ENCODE measurements at regions not wholly inside any gene's neighbourhood (a gene's known extent, or its start where the extent isn't known, plus 50 kb on each side); places are given as distances from the start of the nearest gene placed in this dataset.

DNA sequence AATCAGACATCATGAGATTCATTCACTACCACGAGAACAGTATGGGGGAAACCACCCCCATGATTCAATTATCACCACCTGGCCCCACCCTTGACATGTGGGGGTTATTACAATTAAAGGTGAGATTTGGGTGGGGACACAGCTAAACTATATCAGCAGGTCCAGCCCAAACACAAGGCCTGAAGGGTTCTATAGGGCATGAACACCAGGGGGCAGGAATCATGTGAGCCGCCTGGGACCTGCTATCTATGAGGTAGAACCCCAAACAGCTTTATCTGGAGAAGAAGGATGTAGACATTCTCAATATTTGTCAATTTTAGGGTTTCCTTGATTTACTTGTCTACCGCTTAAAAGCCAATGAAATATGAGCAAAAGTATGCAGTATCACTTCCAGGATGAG lies 294.9 kb upstream of the DEPDC1 start:
- TF ChIP-seq, protein P1, sequence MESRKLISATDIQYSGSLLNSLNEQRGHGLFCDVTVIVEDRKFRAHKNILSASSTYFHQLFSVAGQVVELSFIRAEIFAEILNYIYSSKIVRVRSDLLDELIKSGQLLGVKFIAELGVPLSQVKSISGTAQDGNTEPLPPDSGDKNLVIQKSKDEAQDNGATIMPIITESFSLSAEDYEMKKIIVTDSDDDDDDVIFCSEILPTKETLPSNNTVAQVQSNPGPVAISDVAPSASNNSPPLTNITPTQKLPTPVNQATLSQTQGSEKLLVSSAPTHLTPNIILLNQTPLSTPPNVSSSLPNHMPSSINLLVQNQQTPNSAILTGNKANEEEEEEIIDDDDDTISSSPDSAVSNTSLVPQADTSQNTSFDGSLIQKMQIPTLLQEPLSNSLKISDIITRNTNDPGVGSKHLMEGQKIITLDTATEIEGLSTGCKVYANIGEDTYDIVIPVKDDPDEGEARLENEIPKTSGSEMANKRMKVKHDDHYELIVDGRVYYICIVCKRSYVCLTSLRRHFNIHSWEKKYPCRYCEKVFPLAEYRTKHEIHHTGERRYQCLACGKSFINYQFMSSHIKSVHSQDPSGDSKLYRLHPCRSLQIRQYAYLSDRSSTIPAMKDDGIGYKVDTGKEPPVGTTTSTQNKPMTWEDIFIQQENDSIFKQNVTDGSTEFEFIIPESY (IDR thresholded peaks at IDR 0.05), result no peak
- TF ChIP-seq CTCF (IDR thresholded peaks at IDR 0.05; ENCODE audit: low read depth, low read length, missing input control), result no peak
- no peak for TF ChIP-seq REST (IDR thresholded peaks at IDR 0.05)
- TF ChIP-seq, protein P2, sequence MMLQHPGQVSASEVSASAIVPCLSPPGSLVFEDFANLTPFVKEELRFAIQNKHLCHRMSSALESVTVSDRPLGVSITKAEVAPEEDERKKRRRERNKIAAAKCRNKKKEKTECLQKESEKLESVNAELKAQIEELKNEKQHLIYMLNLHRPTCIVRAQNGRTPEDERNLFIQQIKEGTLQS (IDR thresholded peaks at IDR 0.05), result no peak
- TF ChIP-seq, protein P3, sequence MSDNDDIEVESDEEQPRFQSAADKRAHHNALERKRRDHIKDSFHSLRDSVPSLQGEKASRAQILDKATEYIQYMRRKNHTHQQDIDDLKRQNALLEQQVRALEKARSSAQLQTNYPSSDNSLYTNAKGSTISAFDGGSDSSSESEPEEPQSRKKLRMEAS (IDR thresholded peaks at IDR 0.05), result no peak
- TF ChIP-seq GABPA (IDR thresholded peaks at IDR 0.05 in 1 of 2, conservative IDR thresholded peaks at IDR 0.05 in 1 of 2), result no peak
